K562 (cell line): ENCODE measurements at regions not wholly inside any gene's neighbourhood (a gene's known extent, or its start where the extent isn't known, plus 50 kb on each side); places are given as distances from the start of the nearest gene placed in this dataset.

Source experiments
- ATAC-seq: fragments of 200-7000 bp; cut with Tn5 transposase; 3 replicates; pipeline ENCODE4 v1.9.1; 2020; ENCODE audit warnings: moderate library complexity
- BruUV-seq: library from RNA; stranded (reverse); fragments of 400-500 nt; replicated peaks from 2 replicates; lab custom pipeline; 2021; lab: Mats Ljungman, UMichigan
- CTCF ChIA-PET: fragments of 300-600 bp; formaldehyde crosslinking; extraction: SDS; loops from one replicate; lab custom pipeline; 2021; ENCODE audit warnings: low intra/inter-chr PET ratio; lab: Yijun Ruan, JAX
- POLR2A ChIA-PET: fragments of 300-600, 350-650 bp; sonication (Branson Sonifier 250); formaldehyde crosslinking; extraction: SDS; loops from one replicate; lab custom pipeline; 2021; ENCODE audit warnings: antibody characterized with exemption, inconsistent platforms; lab: Yijun Ruan, JAX
- DNase-seq, 4 experiments: peaks; one replicate each; pipeline versions ENCODE4 v3.0.0 to v3.0.0-alpha.2; 2011 to 2018; ENCODE audit warnings: low spot score in 3 of 4, mixed read lengths in 3 of 4; ENCODE audit errors: extremely low read depth in 1 of 4
- FAIRE-seq: peaks from 2 replicates; lab custom pipeline; 2011; peaks lifted over from hg19 to GRCh38; lab: Jason Lieb, UNC
- H2AFZ ChIP-seq: 2 replicates; pipeline ENCODE4 v1.6.0; 2011; ENCODE audit warnings: low read depth, low read length, control low read depth, inconsistent platforms
- H3K27ac ChIP-seq: fragments of 200-600 bp; 3 replicates; pipeline ENCODE4 v1.8.0; 2011; ENCODE audit warnings: low read depth, mild to moderate bottlenecking, control low read depth, inconsistent platforms, low read length, moderate library complexity, mixed read lengths; ENCODE audit errors: extremely low read depth
- H3K27me3 ChIP-seq, 2 experiments: fragments of 300-600 bp in 1 of 2; 2 replicates in 1 of 2; 3 replicates in 1 of 2; pipeline versions ENCODE4 v1.6.0 to v1.8.0; 2011; ENCODE audit warnings: inconsistent platforms in 2 of 2, low read length in 2 of 2, mild to moderate bottlenecking in 1 of 2, mixed read lengths in 1 of 2, moderate library complexity in 1 of 2; ENCODE audit not compliant: control insufficient read depth in 2 of 2, insufficient read depth in 2 of 2
- H3K36me3 ChIP-seq: fragments of 300-600 bp; 3 replicates; pipeline ENCODE4 v1.8.0; 2011; ENCODE audit warnings: mild to moderate bottlenecking, low read length, inconsistent platforms; ENCODE audit not compliant: control insufficient read depth, insufficient read depth
- H3K4me1 ChIP-seq, 2 experiments: fragments of 200-600 bp in 1 of 2; replicated peaks in 1 of 2; 2 replicates in 1 of 2; 3 replicates in 1 of 2; pipeline versions ENCODE4 v1.5.1 to v1.8.0; 2011; ENCODE audit warnings: inconsistent platforms in 2 of 2, low read length in 2 of 2, mild to moderate bottlenecking in 1 of 2, mixed read lengths in 1 of 2, moderate library complexity in 1 of 2; ENCODE audit not compliant: control insufficient read depth in 2 of 2, insufficient read depth in 2 of 2
- H3K4me2 ChIP-seq: 2 replicates; pipeline ENCODE4 v1.6.1; 2011; ENCODE audit warnings: low read length, control low read depth, inconsistent platforms, mixed read lengths; ENCODE audit not compliant: insufficient read depth
- H3K4me3 ChIP-seq: fragments of 200-600 bp; sonication (generic), shearing (Covaris generic); 2 replicates; pipeline ENCODE4 v1.5.1; 2016; ENCODE audit warnings: control low read depth, inconsistent platforms
- H3K79me2 ChIP-seq: fragments of 200-600 bp; 3 replicates; pipeline ENCODE4 v1.8.0; 2011; ENCODE audit warnings: low read length, inconsistent platforms; ENCODE audit not compliant: control insufficient read depth, insufficient read depth
- H3K9ac ChIP-seq, 2 experiments: 2 replicates each; pipeline versions ENCODE4 v1.6.0 to v1.6.1; 2011; ENCODE audit warnings: low read depth in 2 of 2, low read length in 2 of 2, control low read depth in 1 of 2, inconsistent platforms in 1 of 2, mild to moderate bottlenecking in 1 of 2, mixed read lengths in 1 of 2; ENCODE audit not compliant: insufficient read depth in 1 of 2
- H3K9me1 ChIP-seq: one replicate; pipeline ENCODE4 v1.6.0; 2011; ENCODE audit warnings: inconsistent platforms, mild to moderate bottlenecking, low read length, moderate library complexity; ENCODE audit not compliant: control insufficient read depth, insufficient read depth
- H3K9me3 ChIP-seq: replicated peaks from 2 replicates; pipeline ENCODE4 v1.5.1; 2011; ENCODE audit warnings: low read depth, low read length, inconsistent platforms; ENCODE audit not compliant: control insufficient read depth, insufficient read depth
- H4K20me1 ChIP-seq: replicated peaks from 2 replicates; pipeline ENCODE4 v1.6.1; 2011; ENCODE audit warnings: low read length, inconsistent platforms, mixed read lengths; ENCODE audit not compliant: control insufficient read depth, insufficient read depth
- CTCF ChIP-seq, 3 experiments: IDR thresholded peaks in 2 of 3; conservative IDR thresholded peaks in 1 of 3; 2 replicates each; pipeline ENCODE4 v1.5.1; 2011 to 2012; ENCODE audit warnings: low read length in 3 of 3, mild to moderate bottlenecking in 3 of 3, control low read depth in 2 of 3, improper control_type of control experiment in 1 of 3, inconsistent platforms in 1 of 3, low read depth in 1 of 3, mixed read lengths in 1 of 3, moderate library complexity in 1 of 3; ENCODE audit not compliant: insufficient read depth in 2 of 3
- FOXP1 ChIP-seq: sonication (generic); formaldehyde crosslinking; IDR thresholded peaks from 2 replicates; pipeline ENCODE4 v1.8.0; 2022; ENCODE audit warnings: mild to moderate bottlenecking, missing genetic modification reagents
- JUN ChIP-seq, 2 experiments: sonication (generic) in 1 of 2; formaldehyde crosslinking in 1 of 2; IDR thresholded peaks; 2 replicates each; pipeline versions ENCODE4 v1.6.1 to v1.8.0; 2012 to 2022; ENCODE audit warnings: borderline replicate concordance in 2 of 2, mild to moderate bottlenecking in 2 of 2, improper control_type of control experiment in 1 of 2, low read depth in 1 of 2, low read length in 1 of 2, missing genetic modification reagents in 1 of 2
- NEUROD1 ChIP-seq: fragments of 150-350 bp; IDR thresholded peaks from 2 replicates; pipeline ENCODE4 v1.6.1; 2014; ENCODE audit warnings: borderline replicate concordance, low read length, low read depth; ENCODE audit not compliant: partially characterized antibody
- THRA ChIP-seq: fragments of 450-650 bp; IDR thresholded peaks from 2 replicates; pipeline ENCODE4 v1.6.1; 2017; ENCODE audit warnings: mild to moderate bottlenecking, moderate library complexity
- WGBS: fragments of 100-300 bp; shearing (Covaris generic); methylation state at CpG from one replicate; pipeline ENCODE4 v1.1.6; 2016; ENCODE audit warnings: low coverage, mixed read lengths; ENCODE audit not compliant: insufficient coverage; ENCODE audit errors: missing lambda C conversion rate; 5-methylcytosine and 5-hydroxymethylcytosine counted together
- in situ Hi-C: fragments of 300-500 bp; cut with MboI; formaldehyde crosslinking; loops from 4 replicates; pipeline ENCODE4 v1.15.0; 2018; ENCODE audit warnings: inconsistent platforms, mixed read lengths
- intact Hi-C: fragments of 100-400 bp; cut with micrococcal nuclease; formaldehyde crosslinking; loops from 2 replicates; pipeline ENCODE4 v1.14.2; 2022

GRCh38 chr3:14275962-14276909 lies 97.6 kb downstream of the LSM3 start:
- in situ Hi-C loops (no loop called here), intact Hi-C loops (loop anchor here (5.0 kb wide), 1 partner anchor 96 kb away; no protein-coding TSS in a partner anchor)
- Histone ChIP-seq H3K4me2 (no peak overlapping the region), H3K9ac (peak overlapping the region in 1 of 2 experiments; percentile 77; a peak in 2 of 4 replicates), H3K9me1 (no peaks in the 10 kb centered on the region), H3K4me3 (no peak overlapping the region), H4K20me1 (no peaks in the 10 kb centered on the region), H3K9me3 (no peaks in the 10 kb centered on the region), H3K4me1 (peaks cover 30 to 39% of the 10 kb centered on the region in 2 experiments), H3K36me3 (no peaks in the 10 kb centered on the region), H2AFZ (peak overlapping the region; percentile 66), H3K27me3 (no peaks in the 10 kb centered on the region), H3K27ac (no peak overlapping the region), H3K79me2 (no peaks in the 10 kb centered on the region)
- TF ChIP-seq JUN (IDR thresholded peaks at IDR 0.05; ENCODE audit: borderline replicate concordance, low read depth, low read length) (no peak), JUN (CRISPR knock-in tag; IDR thresholded peaks at IDR 0.05; ENCODE audit: borderline replicate concordance) (no peak), FOXP1 (CRISPR knock-in tag) (0 out of 2 replicates have a peak, but pooled peaks have one; percentile 9), THRA (no peak), NEUROD1 (no peak), CTCF (IDR thresholded peaks at IDR 0.05 in 2 of 3, conservative IDR thresholded peaks at IDR 0.05 in 1 of 3; ENCODE audit: insufficient read depth in 2 of 3, low read depth in 1 of 3, low read length in 3 of 3) (0 out of 6 replicates have a peak, but pooled peaks of 1 of the 3 experiments have one; percentile 2)
- ATAC-seq (no peak), FAIRE-seq (no peak), DNase-seq (peak in 2 of 4 experiments; percentile 40 to 48)
- POLR2A ChIA-PET: interaction anchor here (0.6 to 1.1 kb wide), 11 partner anchors 9 to 451 kb away, joined by 3 to 6 read pairs (median 3); no protein-coding TSS in a partner anchor
- WGBS: 59% methylated on average over 7 of the region's 12 CpGs
- CTCF ChIA-PET: interaction anchor here (0.6 to 1.1 kb wide), 2 partner anchors 14 to 398 kb away, joined by 4 read pairs; no protein-coding TSS in a partner anchor
- BruUV-seq: no TSS peak
